H9 (cell line): ENCODE measurements at regions not wholly inside any gene's neighbourhood (a gene's known extent, or its start where the extent isn't known, plus 50 kb on each side); places are given as distances from the start of the nearest gene placed in this dataset.

Experiments used
- DNase-seq: peaks from one replicate; pipeline ENCODE4 v3.0.0-alpha.2; 2017
- H2AFZ ChIP-seq: one replicate; pipeline ENCODE4 v1.6.1; 2013; ENCODE audit warnings: mild to moderate bottlenecking, low read length, control low read depth, moderate library complexity
- H2AK5ac ChIP-seq: 2 replicates; pipeline ENCODE4 v1.6.1; 2013; ENCODE audit warnings: low read length, control low read depth, mixed read lengths; ENCODE audit not compliant: insufficient read length
- H2BK120ac ChIP-seq: one replicate; pipeline ENCODE4 v1.6.1; 2013; ENCODE audit warnings: low read depth, mild to moderate bottlenecking, low read length, control low read depth, inconsistent platforms; ENCODE audit not compliant: poor library complexity, severe bottlenecking
- H2BK12ac ChIP-seq: 2 replicates; pipeline ENCODE4 v1.6.1; 2013; ENCODE audit warnings: low read length, control low read depth, mixed read lengths, low read depth; ENCODE audit not compliant: insufficient read length
- H2BK15ac ChIP-seq: 2 replicates; pipeline ENCODE4 v1.6.1; 2013; ENCODE audit warnings: low read depth, low read length, control low read depth
- H2BK20ac ChIP-seq: one replicate; pipeline ENCODE4 v1.6.1; 2013; ENCODE audit warnings: low read depth, mild to moderate bottlenecking, low read length, control low read depth, inconsistent platforms; ENCODE audit not compliant: poor library complexity, severe bottlenecking
- H2BK5ac ChIP-seq: 2 replicates; pipeline ENCODE4 v1.6.1; 2013; ENCODE audit warnings: low read length, control low read depth, mixed read lengths; ENCODE audit not compliant: insufficient read length
- H3K14ac ChIP-seq: 2 replicates; pipeline ENCODE4 v1.6.1; 2013; ENCODE audit warnings: low read length, control low read depth; ENCODE audit not compliant: insufficient read depth
- H3K18ac ChIP-seq: 2 replicates; pipeline ENCODE4 v1.6.1; 2013; ENCODE audit warnings: low read depth, mild to moderate bottlenecking, mixed read lengths, low read length, control low read depth; ENCODE audit not compliant: insufficient read length
- H3K23ac ChIP-seq: 2 replicates; pipeline ENCODE4 v1.6.1; 2013; ENCODE audit warnings: low read length, control low read depth, mixed read lengths, low read depth; ENCODE audit not compliant: insufficient read length
- H3K23me2 ChIP-seq: 2 replicates; pipeline ENCODE4 v1.6.1; 2013; ENCODE audit warnings: low read depth, mild to moderate bottlenecking, mixed read lengths, low read length, control low read depth; ENCODE audit not compliant: insufficient read length, poor library complexity, severe bottlenecking
- H3K27ac ChIP-seq: 2 replicates; pipeline ENCODE4 v1.5.1; 2013; ENCODE audit warnings: low read length, control low read depth, mixed read lengths, low read depth; ENCODE audit not compliant: insufficient read length
- H3K27me3 ChIP-seq: 2 replicates; pipeline ENCODE4 v1.6.1; 2013; ENCODE audit warnings: low read length, control low read depth, inconsistent platforms; ENCODE audit not compliant: insufficient read depth
- H3K4ac ChIP-seq: 2 replicates; pipeline ENCODE4 v1.6.1; 2013; ENCODE audit warnings: low read depth, mild to moderate bottlenecking, control low read depth, inconsistent platforms, low read length, moderate library complexity
- H3K4me1 ChIP-seq: 2 replicates; pipeline ENCODE4 v1.6.1; 2013; ENCODE audit warnings: low read length, control low read depth, inconsistent platforms; ENCODE audit not compliant: insufficient read depth
- H3K4me2 ChIP-seq: 2 replicates; pipeline ENCODE4 v1.6.1; 2013; ENCODE audit warnings: low read length, control low read depth, mixed read lengths; ENCODE audit not compliant: insufficient read length, insufficient read depth
- H3K56ac ChIP-seq: 2 replicates; pipeline ENCODE4 v1.6.1; 2013; ENCODE audit warnings: low read depth, mild to moderate bottlenecking, mixed read lengths, low read length, control low read depth; ENCODE audit not compliant: insufficient read length
- H3K79me1 ChIP-seq: 2 replicates; pipeline ENCODE4 v1.6.1; 2013; ENCODE audit warnings: low read depth, mild to moderate bottlenecking, moderate library complexity, low read length, control low read depth, inconsistent platforms; ENCODE audit not compliant: insufficient read depth, poor library complexity, severe bottlenecking
- H3K79me2 ChIP-seq: 2 replicates; pipeline ENCODE4 v1.6.1; 2013; ENCODE audit warnings: low read length, control low read depth, inconsistent platforms; ENCODE audit not compliant: insufficient read depth
- H3K9ac ChIP-seq: 2 replicates; pipeline ENCODE4 v1.6.1; 2013; ENCODE audit warnings: low read length, control low read depth, mixed read lengths; ENCODE audit not compliant: insufficient read length; ENCODE audit errors: extremely low read depth
- H3K9me3 ChIP-seq: one replicate; pipeline ENCODE4 v1.6.1; 2013; ENCODE audit warnings: low read depth, low read length, inconsistent platforms; ENCODE audit not compliant: control insufficient read depth
- H3T11ph ChIP-seq: one replicate; pipeline ENCODE4 v1.6.1; 2013; ENCODE audit warnings: mild to moderate bottlenecking, low read length, control low read depth, inconsistent platforms
- H4K20me1 ChIP-seq: one replicate; pipeline ENCODE4 v1.6.1; 2013; ENCODE audit not compliant: control insufficient read depth, insufficient read length, insufficient read depth
- H4K5ac ChIP-seq: 2 replicates; pipeline ENCODE4 v1.6.1; 2013; ENCODE audit warnings: low read depth, mild to moderate bottlenecking, mixed read lengths, low read length, control low read depth; ENCODE audit not compliant: insufficient read length
- H4K8ac ChIP-seq: replicated peaks from 2 replicates; pipeline ENCODE4 v1.6.1; 2013; ENCODE audit warnings: low read length, control low read depth, mixed read lengths, low read depth; ENCODE audit not compliant: insufficient read length
- H4K91ac ChIP-seq: 2 replicates; pipeline ENCODE4 v1.6.1; 2013; ENCODE audit warnings: low read depth, mild to moderate bottlenecking, moderate library complexity, mixed read lengths, low read length, control low read depth; ENCODE audit not compliant: insufficient read length
- H3K27ac Mint-ChIP-seq, 3 experiments: 2 replicates in 2 of 3; 3 replicates in 1 of 3; pipeline ENCODE4 v1.8.0; 2020 to 2021; ENCODE audit warnings: mixed read lengths in 3 of 3, mild to moderate bottlenecking in 1 of 3, moderate library complexity in 1 of 3
- H3K27me3 Mint-ChIP-seq: 2 replicates; pipeline ENCODE4 v1.8.0; 2021; ENCODE audit warnings: low read depth, mild to moderate bottlenecking, moderate library complexity, mixed read lengths
- H3K36me3 Mint-ChIP-seq, 3 experiments: 2 replicates in 2 of 3; 3 replicates in 1 of 3; pipeline ENCODE4 v1.8.0; 2020 to 2021; ENCODE audit warnings: low read depth in 3 of 3, mixed read lengths in 3 of 3; ENCODE audit not compliant: insufficient read depth in 1 of 3
- H3K4me1 Mint-ChIP-seq, 2 experiments: 2 replicates each; pipeline ENCODE4 v1.8.0; 2020; ENCODE audit warnings: mixed read lengths in 2 of 2
- H3K4me3 Mint-ChIP-seq, 2 experiments: 2 replicates in 1 of 2; 3 replicates in 1 of 2; pipeline ENCODE4 v1.8.0; 2020 to 2021; ENCODE audit warnings: mild to moderate bottlenecking in 2 of 2, mixed read lengths in 2 of 2, moderate library complexity in 1 of 2
- H3K9me3 Mint-ChIP-seq, 2 experiments: 2 replicates in 1 of 2; 3 replicates in 1 of 2; pipeline ENCODE4 v1.8.0; 2020; ENCODE audit warnings: mild to moderate bottlenecking in 2 of 2, mixed read lengths in 2 of 2, moderate library complexity in 1 of 2
- WGBS: extraction: QIAGEN DNeasy Blood & Tissue Kit; methylation state at CpG from one replicate; pipeline ENCODE4 v1.1.7; 2013; ENCODE audit warnings: missing lambda C conversion rate, low lambda C conversion rate, mixed read lengths; ENCODE audit not compliant: insufficient read length; ENCODE audit errors: extremely low coverage; 5-methylcytosine and 5-hydroxymethylcytosine counted together
- TF ChIP-seq, protein P1 (sequence below): fragments of 200-600 bp; sonication (generic); conservative IDR thresholded peaks from 3 replicates; pipeline ENCODE4 v1.8.0; 2021; ENCODE audit warnings: antibody characterized with exemption, mild to moderate bottlenecking

DNA sequence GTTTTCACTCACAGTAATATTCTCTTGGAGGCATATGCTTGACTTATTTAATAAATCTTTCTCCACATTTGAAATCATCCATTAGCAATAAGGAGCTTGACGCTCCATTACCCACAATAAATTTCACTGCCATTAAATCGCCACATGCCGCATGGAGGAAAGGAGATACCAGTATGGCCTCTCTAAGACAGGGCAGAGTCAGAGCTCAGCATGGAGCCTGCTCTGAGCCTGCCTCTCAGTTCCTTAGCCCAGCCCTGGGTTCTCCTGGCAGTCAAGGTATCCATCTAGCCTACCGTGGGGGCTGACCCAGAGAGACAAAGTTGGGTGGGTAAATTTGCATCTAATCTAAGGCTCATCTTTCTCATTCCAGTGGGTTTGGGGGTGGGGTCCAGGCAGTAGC lies 80.3 kb upstream of the CES5A start:
- Histone ChIP-seq H3K27ac (no peak overlapping the region), H2BK20ac (no peak overlapping the region), H3K4ac (no peak overlapping the region), H4K8ac (no peak overlapping the region), H4K91ac (no peak overlapping the region), H2BK5ac (no peak overlapping the region), H3K27me3 (no peaks in the 10 kb centered on the region), H3T11ph (no peak overlapping the region), H3K18ac (no peak overlapping the region), H2AFZ (no peak overlapping the region), H2BK15ac (no peak overlapping the region), H2BK12ac (no peak overlapping the region), H3K23ac (no peak overlapping the region), H3K79me1 (no peaks in the 10 kb centered on the region), H3K56ac (no peak overlapping the region), H4K20me1 (peaks cover 2% of the 10 kb centered on the region), H4K5ac (no peak overlapping the region), H3K79me2 (no peaks in the 10 kb centered on the region), H3K4me2 (no peak overlapping the region), H2BK120ac (no peak overlapping the region), H3K14ac (no peak overlapping the region), H3K9ac (no peak overlapping the region), H3K23me2 (no peaks in the 10 kb centered on the region), H3K9me3 (no peaks in the 10 kb centered on the region), H2AK5ac (no peak overlapping the region), H3K4me1 (no peaks in the 10 kb centered on the region)
- Mint-ChIP-seq H3K36me3 (peaks cover 0 to 8% (median 2%) of the 10 kb centered on the region in 3 experiments; a peak in 3 of 7 replicates), H3K9me3 (peaks cover 8 to 13% of the 10 kb centered on the region in 2 experiments), H3K27me3 (peaks cover 2% of the 10 kb centered on the region), H3K4me3 (no peak overlapping the region), H3K27ac (no peak overlapping the region), H3K4me1 (peaks cover 2% of the 10 kb centered on the region in 2 experiments; a peak in 1 of 4 replicates)
- no peak for DNase-seq
- no CpG with 5 or more reads among the region's 4 CpGs for WGBS
- TF ChIP-seq, protein P1, sequence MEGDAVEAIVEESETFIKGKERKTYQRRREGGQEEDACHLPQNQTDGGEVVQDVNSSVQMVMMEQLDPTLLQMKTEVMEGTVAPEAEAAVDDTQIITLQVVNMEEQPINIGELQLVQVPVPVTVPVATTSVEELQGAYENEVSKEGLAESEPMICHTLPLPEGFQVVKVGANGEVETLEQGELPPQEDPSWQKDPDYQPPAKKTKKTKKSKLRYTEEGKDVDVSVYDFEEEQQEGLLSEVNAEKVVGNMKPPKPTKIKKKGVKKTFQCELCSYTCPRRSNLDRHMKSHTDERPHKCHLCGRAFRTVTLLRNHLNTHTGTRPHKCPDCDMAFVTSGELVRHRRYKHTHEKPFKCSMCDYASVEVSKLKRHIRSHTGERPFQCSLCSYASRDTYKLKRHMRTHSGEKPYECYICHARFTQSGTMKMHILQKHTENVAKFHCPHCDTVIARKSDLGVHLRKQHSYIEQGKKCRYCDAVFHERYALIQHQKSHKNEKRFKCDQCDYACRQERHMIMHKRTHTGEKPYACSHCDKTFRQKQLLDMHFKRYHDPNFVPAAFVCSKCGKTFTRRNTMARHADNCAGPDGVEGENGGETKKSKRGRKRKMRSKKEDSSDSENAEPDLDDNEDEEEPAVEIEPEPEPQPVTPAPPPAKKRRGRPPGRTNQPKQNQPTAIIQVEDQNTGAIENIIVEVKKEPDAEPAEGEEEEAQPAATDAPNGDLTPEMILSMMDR: no peak
